ENCODE measurements at regions not wholly inside any gene's neighbourhood (a gene's known extent, or its start where the extent isn't known, plus 50 kb on each side); places are given as distances from the start of the nearest gene placed in this dataset. TPM values are rescaled to one million over a fixed set of nuclear protein-coding genes. Genes with fewer than 3 reads are reported as not detected.

- no peaks in the 10 kb centered on the region for H3F3A ChIP-seq (ENCODE audit: insufficient read depth)
- H3K9me3 ChIP-seq (ENCODE audit: low read depth), result no peaks in the 10 kb centered on the region
- no peaks in the 10 kb centered on the region for H3K4me1 ChIP-seq (ENCODE audit: insufficient read depth)
- H3K79me2 ChIP-seq (ENCODE audit: insufficient read depth), result no peaks in the 10 kb centered on the region
- no peak overlapping the region for H3K27ac ChIP-seq
- H3K27me3 ChIP-seq (replicated peaks; ENCODE audit: insufficient read depth), result no peaks in the 10 kb centered on the region
- no peak overlapping the region for H2AFZ ChIP-seq
- WGBS, 2 experiments (ENCODE audit: low coverage in 1 of 2, low lambda C conversion rate in 2 of 2, missing lambda C conversion rate in 2 of 2), result 65 to 75% methylated on average over 5 of the region's 5 CpGs
- in situ Hi-C loops (cut with MboI), result no loop called here
- no peak overlapping the region for H3K9ac ChIP-seq
- no peaks in the 10 kb centered on the region for H3K9me2 ChIP-seq (ENCODE audit: insufficient read depth)
- H3K4me3 ChIP-seq, result no peak overlapping the region
- no peak for DNase-seq
- no peaks in the 10 kb centered on the region for H4K20me1 ChIP-seq (ENCODE audit: insufficient read depth)
- no peak overlapping the region for H3K4me2 ChIP-seq (ENCODE audit: unreplicated experiment)
- no peak for TF ChIP-seq EZH2 (IDR thresholded peaks at IDR 0.05; ENCODE audit: insufficient read depth, poor library complexity, severe bottlenecking)
- TF ChIP-seq EZH2phosphoT487 (IDR thresholded peaks at IDR 0.05; ENCODE audit: insufficient read depth, low read depth), result no peak
- no peaks in the 10 kb centered on the region for H3K36me3 ChIP-seq (ENCODE audit: low read depth)
Measured at GRCh38 chr1:96651517-96651916, 70.1 kb upstream of the PTBP2 start.

GRCh38 chr1:96660051-96660450 is 61.5 kb upstream of the PTBP2 start:
- H3K36me3 ChIP-seq (ENCODE audit: low read depth), result no peaks in the 10 kb centered on the region
- H3K4me3 ChIP-seq, result no peak overlapping the region
- H3K79me2 ChIP-seq (ENCODE audit: insufficient read depth), result no peaks in the 10 kb centered on the region
- H3K9ac ChIP-seq, result no peak overlapping the region
- H2AFZ ChIP-seq, result no peak overlapping the region
- 82 to 91% methylated on average over 3 of the region's 3 CpGs for WGBS, 2 experiments (ENCODE audit: low coverage in 1 of 2, low lambda C conversion rate in 2 of 2, missing lambda C conversion rate in 2 of 2)
- TF ChIP-seq EZH2 (IDR thresholded peaks at IDR 0.05; ENCODE audit: insufficient read depth, poor library complexity, severe bottlenecking) (no peak), EZH2phosphoT487 (IDR thresholded peaks at IDR 0.05; ENCODE audit: insufficient read depth, low read depth) (no peak)
- in situ Hi-C loops (cut with MboI), result no loop called here
- H3K9me2 ChIP-seq (ENCODE audit: insufficient read depth), result no peaks in the 10 kb centered on the region
- no peaks in the 10 kb centered on the region for H3K4me1 ChIP-seq (ENCODE audit: insufficient read depth)
- no peak for DNase-seq
- H4K20me1 ChIP-seq (ENCODE audit: insufficient read depth), result no peaks in the 10 kb centered on the region
- H3K27ac ChIP-seq, result no peak overlapping the region
- H3K27me3 ChIP-seq (replicated peaks; ENCODE audit: insufficient read depth), result no peaks in the 10 kb centered on the region
- peaks cover 9% of the 10 kb centered on the region; the same call in 1 of the 2 replicates for H3F3A ChIP-seq (ENCODE audit: insufficient read depth)
- H3K4me2 ChIP-seq (ENCODE audit: unreplicated experiment), result no peak overlapping the region
- no peaks in the 10 kb centered on the region for H3K9me3 ChIP-seq (ENCODE audit: low read depth)

- Histone ChIP-seq H3K36me3 (ENCODE audit: low read depth) (no peaks in the 10 kb centered on the region), H3K4me1 (ENCODE audit: insufficient read depth) (no peaks in the 10 kb centered on the region), H3K9me2 (ENCODE audit: insufficient read depth) (no peaks in the 10 kb centered on the region), H3K27ac (no peak overlapping the region), H3F3A (ENCODE audit: insufficient read depth) (peaks cover 9% of the 10 kb centered on the region; the same call in 1 of the 2 replicates), H3K4me2 (ENCODE audit: unreplicated experiment) (no peak overlapping the region), H3K4me3 (no peak overlapping the region), H2AFZ (no peak overlapping the region), H3K79me2 (ENCODE audit: insufficient read depth) (no peaks in the 10 kb centered on the region), H3K9ac (no peak overlapping the region), H4K20me1 (ENCODE audit: insufficient read depth) (no peaks in the 10 kb centered on the region), H3K27me3 (replicated peaks; ENCODE audit: insufficient read depth) (no peaks in the 10 kb centered on the region), H3K9me3 (ENCODE audit: low read depth) (no peaks in the 10 kb centered on the region)
- in situ Hi-C loops (cut with MboI), result no loop called here
- TF ChIP-seq EZH2 (IDR thresholded peaks at IDR 0.05; ENCODE audit: insufficient read depth, poor library complexity, severe bottlenecking), result no peak
- TF ChIP-seq EZH2phosphoT487 (IDR thresholded peaks at IDR 0.05; ENCODE audit: insufficient read depth, low read depth), result no peak
- 64 to 68% methylated on average over 2 of the region's 2 CpGs for WGBS, 2 experiments (ENCODE audit: low coverage in 1 of 2, low lambda C conversion rate in 2 of 2, missing lambda C conversion rate in 2 of 2)
- peak; percentile 68 for DNase-seq
Measured at GRCh38 chr1:96660503-96660902, 61.1 kb upstream of the PTBP2 start.

Small RNA genes in the stretch of these regions (small RNA-seq; reads per million reads assigned to genes)
- gene RNU1-130P (ENCODE audit: low read depth, low replicate concordance), result not detected
